ENCODE measurements at regions not wholly inside any gene's neighbourhood (a gene's known extent, or its start where the extent isn't known, plus 50 kb on each side); places are given as distances from the start of the nearest gene placed in this dataset.
"Not testable (repeated sequence)": the region's sequence is repeated elsewhere in the genome, so short reads cannot be mapped to it uniquely, and the experiment has no call there.

DNA sequence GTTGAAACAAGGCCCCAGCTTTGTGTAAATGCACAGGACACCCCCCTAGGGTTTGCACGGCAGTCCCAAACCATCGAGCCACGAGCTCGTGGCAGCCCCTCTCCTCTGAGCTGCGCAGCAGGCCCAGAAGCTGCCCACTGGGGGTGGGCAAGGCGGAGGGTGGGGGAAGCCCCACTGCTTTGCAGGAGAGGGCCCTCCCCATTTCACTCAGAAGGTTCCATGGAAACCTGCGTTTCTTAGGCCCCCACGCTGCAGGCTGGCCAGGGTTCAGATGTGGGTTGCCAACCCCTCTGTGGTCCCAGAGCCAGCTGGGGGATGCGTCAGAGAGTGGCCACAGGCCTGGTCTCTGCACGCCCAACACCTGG is 303.2 kb downstream of the CCDC74A start:
- H3K27me3 ChIP-seq (ENCODE audit: control insufficient read depth, insufficient read depth); H3K27ac ChIP-seq (ENCODE audit: low read length); H3K4me3 ChIP-seq (ENCODE audit: low read length); ATAC-seq; intact Hi-C loops (cut with DNase I); DNase-seq; H3K9me3 ChIP-seq (ENCODE audit: control insufficient read depth, low read length); H3K4me1 ChIP-seq (ENCODE audit: control insufficient read depth, insufficient read depth, low read length): not testable (repeated sequence)
- WGBS = 90% methylated on average over 10 of the region's 10 CpGs

DNA sequence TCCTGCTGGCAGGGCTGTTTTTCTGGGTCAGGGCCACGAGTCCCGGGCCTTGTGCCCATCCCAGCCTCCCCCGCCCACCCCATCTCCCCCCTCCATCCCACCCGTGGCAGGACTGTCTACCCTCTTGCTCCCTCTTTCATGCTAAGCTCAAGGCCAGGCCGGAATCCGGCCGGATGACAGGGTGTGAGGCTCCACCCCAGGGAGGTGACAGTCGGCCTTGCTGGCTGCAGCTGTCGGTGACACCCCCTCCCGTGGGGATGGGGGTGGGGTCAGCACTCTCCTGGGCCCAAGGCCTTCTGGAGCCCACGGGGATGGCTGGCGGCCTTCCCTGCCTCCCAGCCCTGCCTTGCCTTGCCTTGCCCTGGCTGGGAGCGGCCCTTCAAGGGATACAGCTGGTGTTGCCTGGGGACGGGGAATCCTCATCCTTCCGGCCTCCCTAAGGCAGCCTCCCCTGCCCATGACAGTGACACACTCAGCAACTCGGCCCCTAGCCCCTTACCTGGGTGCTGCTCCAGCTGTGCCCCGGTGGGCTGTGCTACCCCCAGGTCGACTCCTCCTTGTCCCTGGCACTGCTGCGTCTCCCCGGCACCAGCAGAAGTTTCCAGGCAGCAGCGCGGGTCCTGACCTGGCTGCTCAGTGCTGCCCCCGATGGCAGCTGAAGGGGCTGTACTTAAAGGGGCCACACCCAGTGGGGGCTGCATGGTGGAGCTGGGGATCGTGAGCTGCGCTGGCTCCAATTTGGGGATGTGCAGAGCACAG is 303.9 kb downstream of the CCDC74A start:
- peak in 1 of 2 donors; percentile 42 for ATAC-seq
- H3K27ac ChIP-seq (ENCODE audit: low read length); intact Hi-C loops (cut with DNase I); H3K4me1 ChIP-seq (ENCODE audit: control insufficient read depth, insufficient read depth, low read length); H3K9me3 ChIP-seq (ENCODE audit: control insufficient read depth, low read length); H3K4me3 ChIP-seq (ENCODE audit: low read length); H3K27me3 ChIP-seq (ENCODE audit: control insufficient read depth, insufficient read depth): not testable (repeated sequence)
- DNase-seq = peak in 1 of 3 donors; percentile 13
- WGBS = 57% methylated on average over 25 of the region's 25 CpGs

DNA sequence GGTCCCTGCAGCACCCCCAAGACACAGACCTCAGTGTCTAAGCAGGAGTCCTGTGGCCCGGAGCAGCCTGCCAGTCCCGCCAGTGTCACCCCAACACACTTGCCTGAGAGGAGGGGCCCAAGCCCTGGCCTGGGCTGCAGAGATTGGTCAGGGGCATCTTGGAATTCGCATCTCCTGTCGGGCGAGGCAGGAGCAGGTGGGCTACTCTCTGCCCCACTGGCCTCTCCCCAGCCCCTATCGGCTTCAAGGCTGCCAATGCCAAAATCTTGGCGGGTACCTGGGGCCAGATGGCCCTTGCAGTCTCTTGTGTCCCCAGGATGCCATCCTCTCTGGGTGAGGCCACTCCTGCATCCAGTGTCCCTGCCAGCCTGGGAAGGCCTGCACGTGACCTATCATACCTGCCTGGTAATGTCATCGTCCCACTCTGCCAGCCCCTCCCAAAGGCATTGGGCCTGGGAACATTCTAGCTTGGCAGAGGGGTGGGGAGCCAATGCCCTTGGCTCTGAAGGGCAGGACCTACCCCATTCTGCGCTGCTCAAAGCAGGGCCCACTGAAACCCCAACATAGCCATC is 304.6 kb downstream of the CCDC74A start:
- DNase-seq = peak in 1 of 3 donors; percentile 26
- H3K4me1 ChIP-seq (ENCODE audit: control insufficient read depth, insufficient read depth, low read length); intact Hi-C loops (cut with DNase I); H3K9me3 ChIP-seq (ENCODE audit: control insufficient read depth, low read length); H3K27ac ChIP-seq (ENCODE audit: low read length); H3K27me3 ChIP-seq (ENCODE audit: control insufficient read depth, insufficient read depth); ATAC-seq; H3K4me3 ChIP-seq (ENCODE audit: low read length): not testable (repeated sequence)
- WGBS = 94% methylated on average over 10 of the region's 10 CpGs

DNA sequence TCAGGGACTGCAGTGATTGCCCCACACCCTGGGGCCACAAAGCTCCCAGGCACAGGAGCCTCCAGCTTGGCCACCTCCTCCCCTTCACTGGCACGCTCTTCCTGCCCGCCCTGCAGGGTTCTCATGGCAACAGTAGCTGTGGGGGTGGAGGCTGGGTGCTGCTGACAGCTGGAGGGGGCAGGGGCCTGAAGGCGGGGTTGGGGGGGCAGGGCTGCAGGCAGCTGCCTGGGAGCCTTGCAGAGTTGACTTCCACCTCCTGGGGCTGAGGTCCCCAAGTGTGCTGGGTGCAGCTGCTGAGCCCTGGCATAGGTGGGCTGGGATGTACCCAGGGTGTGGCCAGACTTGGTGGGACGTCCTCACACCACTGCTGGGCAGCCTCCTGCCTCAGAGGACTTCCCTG is 305.2 kb downstream of the CCDC74A start:
- H3K27ac ChIP-seq (ENCODE audit: low read length); DNase-seq; ATAC-seq; intact Hi-C loops (cut with DNase I); H3K4me1 ChIP-seq (ENCODE audit: control insufficient read depth, insufficient read depth, low read length); H3K27me3 ChIP-seq (ENCODE audit: control insufficient read depth, insufficient read depth); H3K4me3 ChIP-seq (ENCODE audit: low read length); H3K9me3 ChIP-seq (ENCODE audit: control insufficient read depth, low read length): not testable (repeated sequence)
- WGBS = 51% methylated on average over 4 of the region's 4 CpGs

DNA sequence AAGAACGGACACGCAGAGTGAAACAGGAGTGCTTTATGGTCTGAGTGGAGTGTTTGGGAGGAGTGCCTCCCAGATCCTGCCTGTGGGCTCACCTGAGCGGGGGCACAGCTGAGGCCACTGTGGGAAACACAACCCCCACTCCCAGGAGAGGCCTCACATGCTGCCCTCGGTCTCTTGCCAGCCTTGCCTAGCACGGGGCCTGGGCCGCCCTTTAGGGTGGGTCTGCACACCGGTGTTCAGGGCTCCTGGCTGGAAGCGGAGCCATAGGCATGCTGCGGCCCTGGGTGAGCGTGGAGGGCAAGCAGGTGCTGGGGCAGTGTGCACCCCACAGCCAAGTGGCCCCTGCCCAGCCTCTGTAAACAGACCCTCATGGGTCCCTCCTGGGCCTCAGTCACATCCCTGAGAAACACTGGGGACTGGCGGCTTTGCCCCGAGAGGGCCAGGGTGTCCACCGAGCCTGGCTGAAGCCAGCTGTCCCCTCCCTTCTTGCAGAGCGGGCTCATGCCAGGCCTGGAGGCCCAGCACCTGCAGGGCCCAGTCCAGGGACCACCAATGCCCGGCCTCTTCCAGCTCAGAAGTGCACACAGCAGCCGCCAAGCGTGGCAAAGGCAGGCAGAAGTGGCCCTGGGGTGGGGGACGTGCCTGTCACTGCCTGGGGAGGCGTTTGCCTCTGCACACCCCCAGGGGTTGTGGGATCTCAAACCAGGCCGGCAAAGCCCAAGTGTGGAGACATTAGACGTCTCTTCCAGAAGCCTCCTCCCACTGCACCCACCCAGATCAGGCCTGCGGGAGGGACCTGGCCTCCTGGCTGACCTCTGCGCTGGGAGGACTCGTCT is 305.9 kb downstream of the CCDC74A start:
- H3K4me1 ChIP-seq (ENCODE audit: control insufficient read depth, insufficient read depth, low read length); ATAC-seq; H3K27ac ChIP-seq (ENCODE audit: low read length); H3K9me3 ChIP-seq (ENCODE audit: control insufficient read depth, low read length); H3K4me3 ChIP-seq (ENCODE audit: low read length); intact Hi-C loops (cut with DNase I); H3K27me3 ChIP-seq (ENCODE audit: control insufficient read depth, insufficient read depth): not testable (repeated sequence)
- DNase-seq = peak in 1 of 3 donors; percentile 11
- WGBS = 85% methylated on average over 24 of the region's 24 CpGs

DNA sequence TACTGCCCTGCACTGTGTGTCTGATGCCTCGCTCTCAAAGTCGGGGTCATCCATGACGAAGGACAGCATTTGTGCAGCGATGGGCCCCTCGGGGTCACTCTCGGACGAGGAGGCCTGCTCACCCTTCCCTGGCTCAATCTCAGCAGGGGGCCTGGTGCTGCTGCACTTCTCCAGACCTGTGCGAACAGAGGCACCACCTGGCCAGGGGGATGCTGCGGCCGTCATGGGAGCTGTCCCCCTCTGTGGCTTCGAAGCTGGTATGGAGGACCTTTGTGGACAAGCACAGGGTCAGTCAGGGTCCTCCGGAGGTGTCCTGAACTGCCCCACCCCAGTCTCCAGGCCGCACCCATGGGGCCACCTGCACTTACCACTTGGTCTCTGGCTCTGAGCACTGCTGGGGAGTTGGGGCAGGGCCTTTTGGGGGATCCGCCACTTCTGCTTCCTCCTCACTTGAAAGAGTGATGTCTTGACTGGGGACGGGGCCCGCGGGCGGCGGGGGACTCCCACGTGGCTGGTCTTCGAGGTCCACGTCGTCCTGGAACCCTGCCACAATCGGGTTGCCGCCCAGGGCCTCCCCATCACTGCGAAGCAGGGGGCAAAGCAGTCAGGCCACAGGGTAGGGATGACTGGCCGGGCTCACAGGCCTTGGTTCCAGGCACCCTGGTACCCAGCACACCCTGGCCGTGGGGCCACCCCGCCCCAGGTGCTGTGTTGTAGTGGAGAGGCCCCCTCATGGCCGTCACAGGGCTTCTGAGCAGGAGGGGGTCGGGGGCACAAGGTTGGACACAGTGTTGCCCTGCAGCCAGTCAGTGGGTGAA is 306.7 kb downstream of the CCDC74A start:
- ATAC-seq; intact Hi-C loops (cut with DNase I); H3K4me1 ChIP-seq (ENCODE audit: control insufficient read depth, insufficient read depth, low read length): not testable (repeated sequence)

DNA sequence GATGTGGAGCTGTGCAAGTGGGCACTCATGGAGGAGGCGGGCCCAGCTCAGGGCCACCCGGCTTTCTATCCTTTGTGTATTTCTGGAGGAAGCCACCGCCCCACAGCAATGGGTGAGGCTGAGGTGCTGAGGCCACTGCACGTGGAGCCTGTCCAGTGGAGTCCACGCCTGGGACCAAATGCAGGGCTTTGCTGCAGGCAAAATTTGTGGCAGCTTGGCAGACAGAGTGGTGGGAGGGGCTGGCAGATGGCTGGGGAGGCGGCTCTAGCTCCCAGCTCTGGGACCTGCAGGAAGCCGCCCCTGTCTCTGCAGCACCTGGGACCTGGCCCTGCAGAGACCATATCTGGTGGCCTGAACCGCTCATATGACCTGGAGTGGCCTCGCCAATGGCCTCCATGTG is 307.3 kb downstream of the CCDC74A start:
- H3K9me3 ChIP-seq (ENCODE audit: control insufficient read depth, low read length); H3K27me3 ChIP-seq (ENCODE audit: control insufficient read depth, insufficient read depth); H3K4me1 ChIP-seq (ENCODE audit: control insufficient read depth, insufficient read depth, low read length); intact Hi-C loops (cut with DNase I); ATAC-seq; H3K4me3 ChIP-seq (ENCODE audit: low read length); H3K27ac ChIP-seq (ENCODE audit: low read length): not testable (repeated sequence)
- peak in 1 of 3 donors; percentile 13 for DNase-seq
- 85% methylated on average over 9 of the region's 9 CpGs for WGBS

More for the DNA sequence above, 306.7 kb downstream of the CCDC74A start:
- not testable (repeated sequence) for H3K27ac ChIP-seq (ENCODE audit: low read length); H3K4me3 ChIP-seq (ENCODE audit: low read length); H3K27me3 ChIP-seq (ENCODE audit: control insufficient read depth, insufficient read depth); H3K9me3 ChIP-seq (ENCODE audit: control insufficient read depth, low read length)
- WGBS = 87% methylated on average over 31 of the region's 31 CpGs
- DNase-seq = peak in 1 of 3 donors; percentile 32

DNA sequence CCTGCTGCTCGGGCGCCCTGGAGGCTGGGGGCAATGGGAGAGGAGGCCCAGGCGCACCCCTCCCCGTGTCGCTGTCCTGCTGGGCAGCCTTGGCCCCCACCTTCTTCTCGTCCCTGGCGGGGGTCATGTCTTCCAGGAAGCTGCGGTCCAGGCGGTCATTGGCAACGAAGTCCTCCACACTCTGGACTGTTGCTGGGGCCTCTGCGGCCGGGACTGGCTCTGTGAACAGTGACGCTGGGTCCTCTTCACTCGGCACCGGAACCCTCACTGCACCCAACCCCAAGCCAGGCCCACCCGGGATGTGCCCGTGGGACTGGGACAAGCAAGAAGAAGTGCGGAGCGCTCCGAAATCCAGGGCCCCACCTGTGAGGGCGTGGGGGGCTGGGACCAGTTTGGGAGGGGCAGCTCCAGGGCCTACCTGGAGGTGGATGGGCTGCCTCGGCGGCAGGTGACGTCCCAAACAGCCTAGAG is 308.0 kb downstream of the CCDC74A start:
- Histone ChIP-seq H3K27me3 (ENCODE audit: control insufficient read depth, insufficient read depth) (no peaks in the 10 kb centered on the region), H3K9me3 (ENCODE audit: control insufficient read depth, low read length) (no peaks in the 10 kb centered on the region), H3K4me3 (ENCODE audit: low read length) (no peak overlapping the region), H3K27ac (ENCODE audit: low read length) (no peak overlapping the region), H3K4me1 (ENCODE audit: control insufficient read depth, insufficient read depth, low read length) (no peaks in the 10 kb centered on the region)
- intact Hi-C loops (cut with DNase I) = no loop called here
- no peak for ATAC-seq
- peak in 1 of 3 donors; percentile 35 for DNase-seq
- WGBS = 88% methylated on average over 24 of the region's 24 CpGs

DNA sequence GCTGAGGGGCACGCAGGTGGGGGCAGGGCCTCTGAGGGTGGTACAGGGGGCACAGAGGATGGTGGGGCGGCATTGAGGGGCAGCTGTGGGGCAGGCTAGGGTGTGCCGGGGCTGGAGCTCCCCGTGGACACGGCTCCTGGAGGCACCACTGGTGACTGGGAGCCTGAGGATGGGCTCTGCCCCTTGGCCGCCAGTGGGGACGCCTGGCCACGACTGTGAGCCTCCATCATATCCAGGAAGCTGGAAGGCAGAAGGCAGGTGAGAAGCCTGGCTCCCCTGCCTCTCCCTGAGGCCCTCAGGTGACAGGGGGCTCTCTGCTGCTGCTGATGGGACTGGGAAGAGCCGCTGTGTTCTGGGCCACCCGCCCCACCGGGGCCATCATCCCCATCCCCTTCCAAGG is 308.4 kb downstream of the CCDC74A start:
- DNase-seq; H3K27ac ChIP-seq (ENCODE audit: low read length); intact Hi-C loops (cut with DNase I); H3K4me3 ChIP-seq (ENCODE audit: low read length); H3K9me3 ChIP-seq (ENCODE audit: control insufficient read depth, low read length); H3K27me3 ChIP-seq (ENCODE audit: control insufficient read depth, insufficient read depth); H3K4me1 ChIP-seq (ENCODE audit: control insufficient read depth, insufficient read depth, low read length): not testable (repeated sequence)
- WGBS = 93% methylated on average over 11 of the region's 11 CpGs
- ATAC-seq = peak in 1 of 2 donors; percentile 20

DNA sequence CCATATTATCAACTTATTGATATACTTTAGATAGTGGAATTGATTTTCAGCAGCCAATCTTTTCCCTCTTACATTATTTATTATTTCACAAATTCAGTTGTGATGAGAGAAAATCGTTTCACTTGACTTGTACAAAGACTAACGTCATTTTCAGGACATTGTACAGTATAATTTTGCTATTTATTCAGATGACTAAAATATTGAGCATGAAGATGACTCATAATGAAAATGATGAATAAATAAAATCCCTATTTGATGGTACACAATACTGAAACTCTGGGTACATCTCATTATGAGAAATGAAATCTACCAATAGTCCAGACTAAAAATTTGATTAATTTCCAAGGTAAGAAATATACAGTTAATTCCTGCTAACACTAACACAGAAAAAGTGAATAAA is 316.4 kb downstream of the CCDC74A start:
- H3K4me3 ChIP-seq (ENCODE audit: low read length); H3K9me3 ChIP-seq (ENCODE audit: control insufficient read depth, low read length); DNase-seq; H3K27me3 ChIP-seq (ENCODE audit: control insufficient read depth, insufficient read depth); H3K27ac ChIP-seq (ENCODE audit: low read length); ATAC-seq; intact Hi-C loops (cut with DNase I); H3K4me1 ChIP-seq (ENCODE audit: control insufficient read depth, insufficient read depth, low read length): not testable (repeated sequence)
- WGBS = 47% methylated on average over 2 of the region's 2 CpGs
